ENCODE measurements at regions not wholly inside any gene's neighbourhood (a gene's known extent, or its start where the extent isn't known, plus 50 kb on each side); places are given as distances from the start of the nearest gene placed in this dataset.

- TF ChIP-seq GATA3 (IDR thresholded peaks at IDR 0.05; ENCODE audit: low read depth, low read length) (no peak), GATA2 (IDR thresholded peaks at IDR 0.05; ENCODE audit: low read depth, low read length) (no peak)
Observed at GRCh38 chr9:95611354-95611753, 94.6 kb upstream of the PTCH1 start.

All from SH-SY5Y (cell line).